ENCODE measurements at regions not wholly inside any gene's neighbourhood (a gene's known extent, or its start where the extent isn't known, plus 50 kb on each side); places are given as distances from the start of the nearest gene placed in this dataset.

DNA sequence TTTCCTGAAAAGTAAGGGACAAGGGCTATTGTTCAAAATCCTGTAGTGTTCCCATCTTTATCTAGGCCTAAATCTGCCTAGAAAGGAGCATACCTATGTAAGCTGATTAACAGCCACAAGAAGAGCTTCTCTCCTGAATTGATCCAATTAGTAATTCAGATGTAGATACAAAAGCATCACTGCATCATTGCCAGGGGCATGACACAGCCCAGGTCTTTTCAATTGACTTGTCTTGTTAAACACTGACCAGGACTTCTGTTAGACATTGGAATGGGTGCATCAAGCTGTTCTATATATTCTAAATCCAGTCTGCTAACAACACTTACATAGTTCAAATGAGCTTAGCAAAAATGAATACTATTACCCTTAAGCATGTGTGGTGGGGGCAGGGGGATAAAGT is 589.2 kb downstream of the INHBA start:
- TF ChIP-seq CTCF (IDR thresholded peaks at IDR 0.05; ENCODE audit: insufficient read depth, low read length, poor library complexity, severe bottlenecking) (no peak), EZH2phosphoT487 (conservative IDR thresholded peaks at IDR 0.05; ENCODE audit: low read length) (no peak)
- Histone ChIP-seq H3K9me2 (replicated peaks; ENCODE audit: insufficient read depth, low read length) (no peaks in the 10 kb centered on the region), H3K79me2 (ENCODE audit: insufficient read depth, low read length) (no peaks in the 10 kb centered on the region), H3K27me3 (ENCODE audit: low read length) (no peaks in the 10 kb centered on the region), H3K4me3 (ENCODE audit: insufficient read depth, low read length, poor library complexity, severe bottlenecking) (no peak overlapping the region), H2AFZ (ENCODE audit: low read depth, low read length, severe bottlenecking) (no peak overlapping the region), H4K20me1 (ENCODE audit: low read depth, low read length) (no peaks in the 10 kb centered on the region), H3K27ac (ENCODE audit: low read depth, low read length) (no peak overlapping the region), H3K36me3 (ENCODE audit: low read length) (no peaks in the 10 kb centered on the region), H3K9ac (ENCODE audit: low read length) (no peak overlapping the region), H3K4me2 (ENCODE audit: low read depth, low read length, poor library complexity, severe bottlenecking) (no peak overlapping the region), H3F3A (ENCODE audit: insufficient read depth) (0 out of 2 replicates have a peak, but pooled peaks cover 10% of the 10 kb centered on the region), H3K9me3 (ENCODE audit: insufficient read depth, low read length) (no peaks in the 10 kb centered on the region)

GRCh38 chr7:41110186-41110585 is 592.7 kb downstream of the INHBA start:
- H3K9ac ChIP-seq (ENCODE audit: low read length), result no peak overlapping the region
- H3K79me2 ChIP-seq (ENCODE audit: insufficient read depth, low read length), result no peaks in the 10 kb centered on the region
- H3K9me2 ChIP-seq (replicated peaks; ENCODE audit: insufficient read depth, low read length), result no peaks in the 10 kb centered on the region
- H3K36me3 ChIP-seq (ENCODE audit: low read length), result no peaks in the 10 kb centered on the region
- no peak for TF ChIP-seq EZH2phosphoT487 (conservative IDR thresholded peaks at IDR 0.05; ENCODE audit: low read length)
- no peak for TF ChIP-seq CTCF (IDR thresholded peaks at IDR 0.05; ENCODE audit: insufficient read depth, low read length, poor library complexity, severe bottlenecking)
- no peaks in the 10 kb centered on the region for H3F3A ChIP-seq (ENCODE audit: insufficient read depth)
- no peaks in the 10 kb centered on the region for H3K9me3 ChIP-seq (ENCODE audit: insufficient read depth, low read length)
- no peak overlapping the region for H3K4me2 ChIP-seq (ENCODE audit: low read depth, low read length, poor library complexity, severe bottlenecking)
- H3K27ac ChIP-seq (ENCODE audit: low read depth, low read length), result no peak overlapping the region
- H3K4me3 ChIP-seq (ENCODE audit: insufficient read depth, low read length, poor library complexity, severe bottlenecking), result no peak overlapping the region
- H2AFZ ChIP-seq (ENCODE audit: low read depth, low read length, severe bottlenecking), result no peak overlapping the region
- no peaks in the 10 kb centered on the region for H4K20me1 ChIP-seq (ENCODE audit: low read depth, low read length)
- H3K27me3 ChIP-seq (ENCODE audit: low read length), result no peaks in the 10 kb centered on the region

DNA sequence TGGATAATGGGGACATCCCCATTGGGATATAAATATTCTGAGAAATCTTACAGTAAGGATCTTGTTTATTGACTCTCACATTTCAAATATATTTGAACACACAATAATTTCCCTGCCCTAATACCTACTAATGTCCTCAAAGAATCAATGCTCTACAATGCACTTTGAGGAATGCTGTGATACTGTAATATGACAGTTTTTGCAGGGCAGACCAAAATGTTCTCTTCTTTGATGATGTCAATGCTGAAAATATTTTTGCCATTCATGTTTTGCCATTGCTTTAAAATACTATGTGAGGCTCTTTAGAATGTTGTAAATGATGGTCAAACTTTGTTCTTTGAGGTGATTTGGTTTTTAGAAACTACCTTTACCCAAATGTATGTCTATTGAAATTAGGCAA is 594.1 kb downstream of the INHBA start:
- no peaks in the 10 kb centered on the region for H3K9me2 ChIP-seq (replicated peaks; ENCODE audit: insufficient read depth, low read length)
- TF ChIP-seq CTCF (IDR thresholded peaks at IDR 0.05; ENCODE audit: insufficient read depth, low read length, poor library complexity, severe bottlenecking) (no peak), EZH2phosphoT487 (conservative IDR thresholded peaks at IDR 0.05; ENCODE audit: low read length) (no peak)
- no peaks in the 10 kb centered on the region for H3K9me3 ChIP-seq (ENCODE audit: insufficient read depth, low read length)
- no peak overlapping the region for H3K9ac ChIP-seq (ENCODE audit: low read length)
- H3K4me3 ChIP-seq (ENCODE audit: insufficient read depth, low read length, poor library complexity, severe bottlenecking), result no peak overlapping the region
- H3K79me2 ChIP-seq (ENCODE audit: insufficient read depth, low read length), result no peaks in the 10 kb centered on the region
- no peaks in the 10 kb centered on the region for H3K27me3 ChIP-seq (ENCODE audit: low read length)
- no peaks in the 10 kb centered on the region for H3F3A ChIP-seq (ENCODE audit: insufficient read depth)
- H2AFZ ChIP-seq (ENCODE audit: low read depth, low read length, severe bottlenecking), result no peak overlapping the region
- no peak overlapping the region for H3K4me2 ChIP-seq (ENCODE audit: low read depth, low read length, poor library complexity, severe bottlenecking)
- no peaks in the 10 kb centered on the region for H4K20me1 ChIP-seq (ENCODE audit: low read depth, low read length)
- H3K27ac ChIP-seq (ENCODE audit: low read depth, low read length), result no peak overlapping the region
- no peaks in the 10 kb centered on the region for H3K36me3 ChIP-seq (ENCODE audit: low read length)

Measured in SU-DHL-6 (cell line).